Left ventricle myocardium inferior (tissue), 1 donor: ENCODE measurements at regions not wholly inside any gene's neighbourhood (a gene's known extent, or its start where the extent isn't known, plus 50 kb on each side); places are given as distances from the start of the nearest gene placed in this dataset.

ENCODE experiments used
- DNase-seq: peaks from one replicate; pipeline ENCODE4 v3.0.0-alpha.2; 2020
- H3K27ac ChIP-seq: fragments of 200-600 bp; replicated peaks from 2 replicates; pipeline ENCODE4 v1.8.0; 2021
- H3K27me3 ChIP-seq: fragments of 200-600 bp; 2 replicates; pipeline ENCODE4 v1.8.0; 2021; ENCODE audit warnings: low read depth
- H3K36me3 ChIP-seq: fragments of 200-600 bp; 2 replicates; pipeline ENCODE4 v1.8.0; 2021
- H3K4me1 ChIP-seq: fragments of 200-600 bp; 2 replicates; pipeline ENCODE4 v1.8.0; 2021
- H3K4me3 ChIP-seq: fragments of 200-600 bp; 2 replicates; pipeline ENCODE4 v1.8.0; 2021; ENCODE audit warnings: mild to moderate bottlenecking, moderate library complexity
- H3K9me3 ChIP-seq: fragments of 200-600 bp; replicated peaks from 2 replicates; pipeline ENCODE4 v1.8.0; 2021
- intact Hi-C: fragments of 100-400 bp; cut with micrococcal nuclease; formaldehyde crosslinking; loops from one replicate; pipeline ENCODE4 v1.11.0; 2022
- TF ChIP-seq, protein P1 (sequence below): fragments of 200-600 bp; IDR thresholded peaks from 2 replicates; pipeline ENCODE4 v1.8.0; 2021; ENCODE audit warnings: antibody characterized with exemption, mild to moderate bottlenecking, borderline replicate concordance
- donor health status: DM: no; HTN: yes; CAD: no; lungs with severe emphysema.

DNA sequence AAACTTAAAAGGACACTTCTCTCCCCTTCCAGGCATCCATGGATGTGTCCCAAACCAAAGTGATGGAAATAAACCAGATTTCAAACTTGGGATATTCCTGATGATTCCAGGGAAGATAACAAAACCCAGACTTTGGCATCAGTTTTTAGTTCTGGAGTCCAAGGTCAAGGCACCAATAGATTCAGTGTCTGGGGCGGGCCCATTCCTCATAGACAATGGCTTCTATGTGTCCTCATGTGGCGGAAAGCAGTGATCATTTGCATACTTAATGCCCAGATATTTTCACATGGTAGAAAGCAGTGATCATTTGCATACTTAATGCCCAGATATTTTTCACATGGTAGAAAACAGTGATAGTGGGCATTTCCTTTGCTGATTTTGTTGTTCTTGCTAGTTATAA is 151.4 kb upstream of the DAP start:
- H3K9me3 ChIP-seq: no peaks in the 10 kb centered on the region
- intact Hi-C loops: no loop called here
- peaks cover 3% of the 10 kb centered on the region for H3K4me1 ChIP-seq
- TF ChIP-seq, protein P1, sequence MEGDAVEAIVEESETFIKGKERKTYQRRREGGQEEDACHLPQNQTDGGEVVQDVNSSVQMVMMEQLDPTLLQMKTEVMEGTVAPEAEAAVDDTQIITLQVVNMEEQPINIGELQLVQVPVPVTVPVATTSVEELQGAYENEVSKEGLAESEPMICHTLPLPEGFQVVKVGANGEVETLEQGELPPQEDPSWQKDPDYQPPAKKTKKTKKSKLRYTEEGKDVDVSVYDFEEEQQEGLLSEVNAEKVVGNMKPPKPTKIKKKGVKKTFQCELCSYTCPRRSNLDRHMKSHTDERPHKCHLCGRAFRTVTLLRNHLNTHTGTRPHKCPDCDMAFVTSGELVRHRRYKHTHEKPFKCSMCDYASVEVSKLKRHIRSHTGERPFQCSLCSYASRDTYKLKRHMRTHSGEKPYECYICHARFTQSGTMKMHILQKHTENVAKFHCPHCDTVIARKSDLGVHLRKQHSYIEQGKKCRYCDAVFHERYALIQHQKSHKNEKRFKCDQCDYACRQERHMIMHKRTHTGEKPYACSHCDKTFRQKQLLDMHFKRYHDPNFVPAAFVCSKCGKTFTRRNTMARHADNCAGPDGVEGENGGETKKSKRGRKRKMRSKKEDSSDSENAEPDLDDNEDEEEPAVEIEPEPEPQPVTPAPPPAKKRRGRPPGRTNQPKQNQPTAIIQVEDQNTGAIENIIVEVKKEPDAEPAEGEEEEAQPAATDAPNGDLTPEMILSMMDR: no peak
- no peaks in the 10 kb centered on the region for H3K36me3 ChIP-seq
- DNase-seq: no peak
- H3K27me3 ChIP-seq: no peaks in the 10 kb centered on the region
- H3K27ac ChIP-seq: no peak overlapping the region
- H3K4me3 ChIP-seq: no peak overlapping the region

DNA sequence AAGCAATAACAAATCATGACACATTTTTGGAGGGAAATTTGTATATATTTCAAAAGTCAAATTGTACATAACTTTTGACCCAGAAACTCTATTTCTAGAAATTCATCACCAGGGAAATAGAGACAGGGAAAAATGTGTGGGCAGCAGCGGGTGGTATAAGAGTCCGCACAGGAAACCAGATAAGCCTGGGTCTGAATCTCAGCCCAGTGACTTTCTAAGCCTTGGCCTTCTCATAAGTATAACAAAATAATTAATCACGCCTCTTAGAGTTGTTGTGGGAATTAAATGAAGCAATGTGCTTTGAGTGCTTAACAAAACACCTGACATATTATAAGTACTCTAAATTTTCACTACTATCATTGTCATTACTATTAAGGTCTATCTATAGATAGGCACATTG is 149.2 kb upstream of the DAP start:
- intact Hi-C loops: no loop called here
- Histone ChIP-seq H3K27ac (no peak overlapping the region), H3K4me1 (peaks cover 3% of the 10 kb centered on the region), H3K36me3 (no peaks in the 10 kb centered on the region), H3K27me3 (no peaks in the 10 kb centered on the region), H3K4me3 (no peak overlapping the region), H3K9me3 (no peaks in the 10 kb centered on the region)
- DNase-seq: no peak
- TF ChIP-seq, protein P1: no peak

DNA sequence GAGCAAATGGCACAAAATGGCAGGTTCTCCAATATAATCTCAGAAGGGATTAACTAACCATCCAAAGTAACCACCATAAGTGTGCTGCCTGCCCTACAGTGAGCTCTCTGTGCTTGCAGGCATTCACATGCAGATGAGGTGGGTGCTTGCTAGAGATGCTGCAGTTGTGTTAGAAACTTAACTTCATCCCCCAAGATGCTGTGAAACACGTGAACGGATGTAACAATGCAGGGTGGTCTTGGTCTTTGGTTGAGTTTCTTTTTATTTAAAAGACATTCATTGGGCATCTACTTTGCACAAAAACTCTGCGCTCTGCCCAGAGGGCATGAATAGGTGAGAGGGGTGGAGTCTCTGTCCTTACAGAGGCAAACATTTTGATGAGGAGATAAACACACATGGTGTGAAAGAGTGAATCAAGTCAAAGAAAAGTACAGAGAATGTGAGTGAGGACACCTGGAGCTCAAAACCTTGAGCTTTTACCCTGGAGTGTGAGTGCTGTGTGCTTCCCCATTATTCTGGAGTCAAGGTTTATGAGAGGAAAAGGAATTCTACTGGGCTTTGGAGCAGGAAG is 143.9 kb upstream of the DAP start:
- Histone ChIP-seq H3K4me1 (no peaks in the 10 kb centered on the region), H3K27me3 (peaks cover 18% of the 10 kb centered on the region), H3K36me3 (no peaks in the 10 kb centered on the region), H3K9me3 (no peaks in the 10 kb centered on the region), H3K4me3 (no peak overlapping the region), H3K27ac (no peak overlapping the region)
- TF ChIP-seq, protein P1: no peak
- DNase-seq: no peak
- intact Hi-C loops: no loop called here

DNA sequence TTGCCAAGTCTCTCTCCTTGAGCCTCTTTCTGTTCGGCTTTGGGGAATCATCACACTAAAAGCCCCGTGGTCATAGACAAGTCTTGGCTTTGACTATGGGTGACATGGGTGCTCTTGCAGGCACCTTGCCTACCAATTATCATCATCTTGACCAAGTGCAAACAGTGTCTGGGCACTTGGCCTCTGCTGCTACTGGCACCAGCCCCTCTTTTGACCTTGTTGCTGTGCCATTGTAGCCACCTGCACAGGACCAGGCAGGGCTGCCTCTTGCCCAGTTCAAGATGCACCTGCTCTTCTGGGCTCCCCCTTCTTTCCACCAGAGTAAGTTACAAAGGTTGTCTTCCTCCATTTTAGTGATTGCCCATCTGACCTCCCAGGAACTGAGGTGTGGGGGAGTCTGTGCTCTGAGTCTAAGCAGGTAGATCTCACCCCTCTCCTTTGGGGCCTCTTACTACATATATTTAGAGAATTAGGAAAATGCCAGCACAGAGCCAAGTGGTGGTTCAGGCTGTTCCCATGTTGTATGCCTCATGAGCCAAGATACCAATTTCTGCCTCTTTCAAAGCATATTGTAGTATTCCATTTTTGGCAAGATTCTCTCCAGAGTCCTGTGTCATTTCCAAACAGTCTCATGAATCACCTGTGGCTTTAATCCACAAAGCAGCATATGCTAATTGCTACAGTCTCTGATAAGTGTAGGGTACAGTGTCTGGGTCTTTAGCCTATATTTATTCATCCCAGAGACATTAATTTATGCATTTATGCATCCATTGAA is 142.9 kb upstream of the DAP start:
- Histone ChIP-seq H3K27ac (no peak overlapping the region), H3K4me3 (no peak overlapping the region), H3K27me3 (peaks cover 18% of the 10 kb centered on the region), H3K4me1 (no peaks in the 10 kb centered on the region), H3K9me3 (no peaks in the 10 kb centered on the region), H3K36me3 (no peaks in the 10 kb centered on the region)
- DNase-seq: no peak
- TF ChIP-seq, protein P1: no peak
- intact Hi-C loops: no loop called here

DNA sequence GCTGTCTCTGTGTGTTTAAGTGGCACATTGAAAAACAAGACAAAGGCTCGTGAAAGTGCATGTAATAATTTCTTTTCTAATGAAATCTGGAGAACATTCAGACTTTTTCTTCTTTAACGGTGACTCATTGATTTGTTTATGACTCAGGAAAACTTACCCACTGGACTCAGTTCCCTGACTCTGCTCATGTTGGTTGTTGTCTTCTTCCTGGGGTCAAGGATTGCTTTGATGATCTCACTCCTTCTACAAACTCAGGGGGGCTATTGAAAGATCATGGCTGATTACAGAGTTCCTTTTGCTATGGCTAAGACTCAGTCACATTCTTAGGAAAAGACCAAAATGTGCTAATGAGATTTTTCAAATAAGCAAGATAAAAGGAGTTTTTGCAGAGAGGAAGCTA is 141.1 kb upstream of the DAP start:
- H3K36me3 ChIP-seq: no peaks in the 10 kb centered on the region
- no peak overlapping the region for H3K4me3 ChIP-seq
- DNase-seq: no peak
- TF ChIP-seq, protein P1: no peak
- intact Hi-C loops: no loop called here
- no peak overlapping the region for H3K27ac ChIP-seq
- no peaks in the 10 kb centered on the region for H3K4me1 ChIP-seq
- no peaks in the 10 kb centered on the region for H3K9me3 ChIP-seq
- peaks cover 18% of the 10 kb centered on the region for H3K27me3 ChIP-seq
